Kidney (tissue), 13 donors: ENCODE measurements at regions not wholly inside any gene's neighbourhood (a gene's known extent, or its start where the extent isn't known, plus 50 kb on each side); places are given as distances from the start of the nearest gene placed in this dataset.

Source experiments
- DNase-seq, 5 donors: peaks; one replicate each; pipeline ENCODE4 v3.0.0-alpha.2; 2013 to 2020
- FAIRE-seq: peaks from 2 replicates; lab custom pipeline; 2012; peaks lifted over from hg19 to GRCh38; lab: Jason Lieb, UNC
- H3K27ac ChIP-seq, 2 donors: one replicate each; pipeline ENCODE4 v1.7.0; 2013; ENCODE audit warnings: low read depth in 2 of 2, low read length in 2 of 2, inconsistent platforms in 1 of 2
- H3K27me3 ChIP-seq: one replicate; pipeline ENCODE4 v1.7.1; 2013; ENCODE audit warnings: low read length, inconsistent platforms; ENCODE audit not compliant: control insufficient read depth, insufficient read depth
- H3K36me3 ChIP-seq, 3 donors: one replicate each; pipeline versions ENCODE4 v1.7.0 to v1.7.1; 2013; ENCODE audit warnings: low read length in 3 of 3, control low read depth in 1 of 3, inconsistent platforms in 1 of 3; ENCODE audit not compliant: insufficient read depth in 3 of 3, control insufficient read depth in 2 of 3
- H3K4me1 ChIP-seq, 3 donors: one replicate each; pipeline versions ENCODE4 v1.7.0 to v1.7.1; 2013; ENCODE audit warnings: low read length in 3 of 3, inconsistent platforms in 1 of 3, low read depth in 1 of 3; ENCODE audit not compliant: control insufficient read depth in 2 of 3, insufficient read depth in 2 of 3
- H3K4me3 ChIP-seq, 3 donors: one replicate each; pipeline versions ENCODE4 v1.7.0 to v1.8.1; 2013; ENCODE audit warnings: low read length in 3 of 3, control low read depth in 1 of 3, inconsistent platforms in 1 of 3
- H3K9ac ChIP-seq, 3 donors: one replicate each; pipeline versions ENCODE4 v1.7.0 to v1.7.1; 2013; ENCODE audit warnings: low read length in 3 of 3, control low read depth in 1 of 3, inconsistent platforms in 1 of 3
- H3K9me3 ChIP-seq, 3 donors: one replicate each; pipeline versions ENCODE4 v1.7.0 to v1.7.1; 2013; ENCODE audit warnings: low read length in 3 of 3, control low read depth in 1 of 3, inconsistent platforms in 1 of 3; ENCODE audit not compliant: control insufficient read depth in 2 of 3, insufficient read depth in 1 of 3
- intact Hi-C: fragments of 100-400 bp; cut with DNase I; formaldehyde crosslinking; loops from one replicate; pipeline ENCODE4 v1.11.1; 2022
- TF ChIP-seq, protein P1 (sequence below): IDR thresholded peaks from 3 replicates; pipeline ENCODE4 v1.5.1; 2012; ENCODE audit warnings: mild to moderate bottlenecking, moderate library complexity, borderline replicate concordance; ENCODE audit not compliant: insufficient read depth; ENCODE audit errors: extremely low read depth
- donor health status: control.
- donor health status: control.
- donor health status: control.
- donor health status: control.
- donor health status: control.
- donor health status: DM: yes; HTN: yes; CAD: no.
- donor health status: Normal renal cell carcinoma (clear cell type).

DNA sequence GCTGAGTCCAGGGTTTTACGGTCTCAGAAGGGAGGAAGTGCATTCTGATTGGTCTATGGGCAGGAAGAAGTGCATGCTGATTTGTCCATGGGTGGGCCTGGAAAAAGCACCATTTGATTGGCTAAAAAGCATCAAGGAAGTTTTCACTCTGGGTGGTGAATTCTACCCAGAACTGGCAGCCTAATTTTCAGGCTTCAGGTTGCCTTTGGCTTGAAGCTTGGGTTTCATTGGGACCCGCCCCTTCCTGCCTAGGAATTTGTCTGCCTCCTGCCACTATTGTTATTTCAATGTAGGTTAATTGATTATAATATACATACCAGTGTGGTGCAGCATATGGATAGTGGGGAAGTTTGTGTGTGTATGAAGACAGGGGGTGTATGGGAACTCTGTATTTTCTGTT is 1355.9 kb downstream of the SI start:
- no peak overlapping the region for H3K4me3 ChIP-seq
- H3K4me1 ChIP-seq: no peaks in the 10 kb centered on the region
- peaks cover 0 to 3% (median 0%) of the 10 kb centered on the region in 3 donors for H3K9me3 ChIP-seq
- H3K36me3 ChIP-seq: no peaks in the 10 kb centered on the region
- no peaks in the 10 kb centered on the region for H3K27me3 ChIP-seq
- TF ChIP-seq, protein P1, sequence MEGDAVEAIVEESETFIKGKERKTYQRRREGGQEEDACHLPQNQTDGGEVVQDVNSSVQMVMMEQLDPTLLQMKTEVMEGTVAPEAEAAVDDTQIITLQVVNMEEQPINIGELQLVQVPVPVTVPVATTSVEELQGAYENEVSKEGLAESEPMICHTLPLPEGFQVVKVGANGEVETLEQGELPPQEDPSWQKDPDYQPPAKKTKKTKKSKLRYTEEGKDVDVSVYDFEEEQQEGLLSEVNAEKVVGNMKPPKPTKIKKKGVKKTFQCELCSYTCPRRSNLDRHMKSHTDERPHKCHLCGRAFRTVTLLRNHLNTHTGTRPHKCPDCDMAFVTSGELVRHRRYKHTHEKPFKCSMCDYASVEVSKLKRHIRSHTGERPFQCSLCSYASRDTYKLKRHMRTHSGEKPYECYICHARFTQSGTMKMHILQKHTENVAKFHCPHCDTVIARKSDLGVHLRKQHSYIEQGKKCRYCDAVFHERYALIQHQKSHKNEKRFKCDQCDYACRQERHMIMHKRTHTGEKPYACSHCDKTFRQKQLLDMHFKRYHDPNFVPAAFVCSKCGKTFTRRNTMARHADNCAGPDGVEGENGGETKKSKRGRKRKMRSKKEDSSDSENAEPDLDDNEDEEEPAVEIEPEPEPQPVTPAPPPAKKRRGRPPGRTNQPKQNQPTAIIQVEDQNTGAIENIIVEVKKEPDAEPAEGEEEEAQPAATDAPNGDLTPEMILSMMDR: no peak
- DNase-seq (no peak), FAIRE-seq (no peak)
- H3K27ac ChIP-seq: no peak overlapping the region
- H3K9ac ChIP-seq: no peak overlapping the region
- intact Hi-C loops: no loop called here

DNA sequence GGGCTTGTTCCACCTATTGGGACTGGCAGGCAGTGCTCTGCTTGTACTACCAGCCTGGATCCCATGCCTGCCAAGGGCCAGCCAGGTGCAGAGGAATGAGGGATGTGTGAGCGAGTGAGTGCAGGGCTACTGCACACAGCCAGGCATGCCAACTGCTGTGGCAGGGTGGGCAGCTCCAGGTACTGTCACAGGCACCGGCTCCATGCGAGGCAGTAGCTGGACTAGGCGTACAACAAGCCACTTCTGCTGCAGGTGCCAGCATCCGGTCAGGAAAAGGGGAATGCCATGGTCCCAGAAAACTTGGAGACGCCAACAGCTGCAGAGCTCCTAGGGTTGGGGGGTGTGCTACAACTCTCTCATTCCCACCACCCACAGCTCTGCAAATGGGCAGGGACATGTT is 1356.7 kb downstream of the SI start:
- no peaks in the 10 kb centered on the region for H3K36me3 ChIP-seq
- no peak overlapping the region for H3K4me3 ChIP-seq
- peaks cover 0 to 3% (median 0%) of the 10 kb centered on the region in 3 donors for H3K9me3 ChIP-seq
- no peak overlapping the region for H3K9ac ChIP-seq
- no peak overlapping the region for H3K27ac ChIP-seq
- no peaks in the 10 kb centered on the region for H3K27me3 ChIP-seq
- TF ChIP-seq, protein P1: no peak
- no peak for FAIRE-seq
- intact Hi-C loops: no loop called here
- no peak for DNase-seq
- H3K4me1 ChIP-seq: no peaks in the 10 kb centered on the region

DNA sequence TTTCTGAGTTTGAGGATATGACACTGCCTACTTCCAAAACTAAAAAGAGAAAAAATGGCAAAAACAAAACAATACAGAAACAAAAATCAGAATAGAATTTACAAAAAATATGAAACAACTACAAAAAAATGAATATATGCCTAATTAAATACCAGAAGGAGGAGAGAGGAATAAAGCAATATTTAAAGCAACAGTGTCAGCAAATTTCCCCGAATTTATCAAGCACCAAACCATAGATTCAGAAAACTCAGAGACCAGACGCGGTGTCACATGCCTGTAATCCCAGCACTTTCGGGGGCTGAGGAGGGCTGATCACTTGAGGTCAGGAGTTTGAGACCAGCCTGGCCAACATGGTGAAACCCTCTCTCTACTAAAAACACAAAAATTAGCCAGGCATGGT is 1360.9 kb downstream of the SI start:
- no peaks in the 10 kb centered on the region for H3K36me3 ChIP-seq
- intact Hi-C loops: no loop called here
- H3K9me3 ChIP-seq: peaks cover 0 to 3% (median 2%) of the 10 kb centered on the region in 3 donors
- TF ChIP-seq, protein P1: no peak
- FAIRE-seq (no peak), DNase-seq (no peak)
- H3K4me1 ChIP-seq: no peaks in the 10 kb centered on the region
- H3K4me3 ChIP-seq: no peak overlapping the region
- no peaks in the 10 kb centered on the region for H3K27me3 ChIP-seq
- no peak overlapping the region for H3K9ac ChIP-seq
- no peak overlapping the region for H3K27ac ChIP-seq

DNA sequence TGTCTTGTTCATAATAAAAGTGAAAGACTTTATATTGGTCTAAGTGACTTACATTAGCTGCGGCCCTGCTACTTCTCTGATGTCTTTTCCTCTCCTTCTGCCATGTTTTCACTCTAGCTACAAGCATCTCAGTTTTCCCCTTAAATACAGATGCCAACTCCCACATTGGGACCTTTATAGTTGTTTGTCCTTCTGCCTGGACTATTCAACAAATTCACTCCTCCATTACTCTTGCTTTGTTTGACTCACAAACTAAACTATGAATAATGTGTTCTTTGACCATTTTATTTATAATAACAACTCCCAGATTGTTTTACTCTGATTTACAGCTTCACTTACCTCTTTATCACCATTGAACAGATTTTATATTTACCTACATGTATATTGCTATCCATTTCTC is 1369.9 kb downstream of the SI start:
- no peak for FAIRE-seq
- H3K27me3 ChIP-seq: no peaks in the 10 kb centered on the region
- no peak overlapping the region for H3K27ac ChIP-seq
- DNase-seq: peak in 1 of 5 donors; percentile 2
- TF ChIP-seq, protein P1: no peak
- H3K9me3 ChIP-seq: peaks cover 0 to 1% (median 0%) of the 10 kb centered on the region in 3 donors
- no peak overlapping the region for H3K9ac ChIP-seq
- H3K4me1 ChIP-seq: no peaks in the 10 kb centered on the region
- no peak overlapping the region for H3K4me3 ChIP-seq
- intact Hi-C loops: no loop called here
- no peaks in the 10 kb centered on the region for H3K36me3 ChIP-seq
